Karpas-422 (cell line): ENCODE measurements at regions not wholly inside any gene's neighbourhood (a gene's known extent, or its start where the extent isn't known, plus 50 kb on each side); places are given as distances from the start of the nearest gene placed in this dataset.
"Not testable (repeated sequence)": the region's sequence is repeated elsewhere in the genome, so short reads cannot be mapped to it uniquely, and the experiment has no call there.

Source experiments
- DNase-seq: peaks from one replicate; pipeline ENCODE4 v3.0.0-alpha.2; 2015
- H2AFZ ChIP-seq: fragments of 200-600 bp; sonication (generic); 2 replicates; pipeline ENCODE4 v1.6.1; 2014; ENCODE audit warnings: antibody characterized with exemption, low read length, mixed read lengths
- H3K27ac ChIP-seq: fragments of 200-600 bp; sonication (generic); 2 replicates; pipeline ENCODE4 v1.5.1; 2014; ENCODE audit warnings: mild to moderate bottlenecking, low read length, moderate library complexity
- H3K27me3 ChIP-seq: fragments of 200-600 bp; sonication (generic); 2 replicates; pipeline ENCODE4 v1.6.1; 2014; ENCODE audit warnings: low read length, mixed read lengths
- H3K36me3 ChIP-seq: fragments of 200-600 bp; sonication (generic); 2 replicates; pipeline ENCODE4 v1.6.1; 2014; ENCODE audit warnings: low read length, mixed read lengths; ENCODE audit not compliant: insufficient read depth
- H3K4me1 ChIP-seq: fragments of 200-600 bp; sonication (generic); 2 replicates; pipeline ENCODE4 v1.6.1; 2014; ENCODE audit warnings: mild to moderate bottlenecking, low read length, mixed read lengths
- H3K4me2 ChIP-seq: fragments of 200-600 bp; sonication (generic); 2 replicates; pipeline ENCODE4 v1.6.1; 2014; ENCODE audit warnings: low read length, low read depth, mild to moderate bottlenecking; ENCODE audit not compliant: poor library complexity, severe bottlenecking
- H3K4me3 ChIP-seq: fragments of 200-600 bp; sonication (generic); 2 replicates; pipeline ENCODE4 v1.5.1; 2014; ENCODE audit warnings: mild to moderate bottlenecking, antibody characterized with exemption, low read length, mixed read lengths
- H3K79me2 ChIP-seq: fragments of 200-600 bp; sonication (generic); 2 replicates; pipeline ENCODE4 v1.6.1; 2014; ENCODE audit warnings: mild to moderate bottlenecking, low read length, mixed read lengths
- H3K9ac ChIP-seq: fragments of 200-600 bp; sonication (generic); 2 replicates; pipeline ENCODE4 v1.6.0; 2014; ENCODE audit warnings: low read length
- H3K9me2 ChIP-seq: fragments of 200-600 bp; sonication (generic), shearing (Covaris generic); replicated peaks from 2 replicates; pipeline ENCODE4 v1.6.0; 2014; ENCODE audit warnings: mild to moderate bottlenecking, low read length, moderate library complexity; ENCODE audit not compliant: insufficient read depth
- H3K9me3 ChIP-seq: fragments of 300-700, 200-600 bp; sonication (generic); 2 replicates; pipeline ENCODE4 v1.6.1; 2014; ENCODE audit warnings: low read length, mixed read lengths
- H4K20me1 ChIP-seq: fragments of 200-600 bp; sonication (generic); 2 replicates; pipeline ENCODE4 v1.6.1; 2014; ENCODE audit warnings: mild to moderate bottlenecking, antibody characterized with exemption, low read length, low read depth; ENCODE audit not compliant: insufficient read depth

- H3K79me2 ChIP-seq: no peaks in the 10 kb centered on the region
- H3K4me1 ChIP-seq: no peaks in the 10 kb centered on the region
- H4K20me1 ChIP-seq: no peaks in the 10 kb centered on the region
- no peaks in the 10 kb centered on the region for H3K9me3 ChIP-seq
- H3K36me3 ChIP-seq: no peaks in the 10 kb centered on the region
- no peak for DNase-seq
- H2AFZ ChIP-seq: no peak overlapping the region
- no peak overlapping the region for H3K9ac ChIP-seq
- H3K27ac ChIP-seq: no peak overlapping the region
- H3K9me2 ChIP-seq: no peaks in the 10 kb centered on the region
- H3K27me3 ChIP-seq: no peaks in the 10 kb centered on the region
- H3K4me2 ChIP-seq: no peak overlapping the region
- H3K4me3 ChIP-seq: no peak overlapping the region
These were observed 309.4 kb downstream of the RPS24 start for GRCh38 chr10:78342827-78343653.

- not testable (repeated sequence) for H3K4me2 ChIP-seq, H3K27me3 ChIP-seq, H4K20me1 ChIP-seq, H3K36me3 ChIP-seq, H3K9me2 ChIP-seq, H3K4me1 ChIP-seq, H3K27ac ChIP-seq, DNase-seq, H3K4me3 ChIP-seq, H3K9ac ChIP-seq, H2AFZ ChIP-seq, H3K9me3 ChIP-seq, H3K79me2 ChIP-seq
These were observed 310.6 kb downstream of the RPS24 start for GRCh38 chr10:78344257-78344656.

- H4K20me1 ChIP-seq, H3K9ac ChIP-seq, H2AFZ ChIP-seq, H3K79me2 ChIP-seq, H3K27ac ChIP-seq, DNase-seq, H3K4me2 ChIP-seq, H3K4me3 ChIP-seq, H3K4me1 ChIP-seq, H3K9me2 ChIP-seq, H3K9me3 ChIP-seq, H3K27me3 ChIP-seq, H3K36me3 ChIP-seq: not testable (repeated sequence)
These were observed 311.9 kb downstream of the RPS24 start for GRCh38 chr10:78345515-78345914.

GRCh38 chr10:78346721-78347120 is 313.1 kb downstream of the RPS24 start:
- no peak overlapping the region for H3K9ac ChIP-seq
- H3K27me3 ChIP-seq: no peaks in the 10 kb centered on the region
- H3K4me2 ChIP-seq: no peak overlapping the region
- H2AFZ ChIP-seq: no peak overlapping the region
- H3K4me3 ChIP-seq: no peak overlapping the region
- H3K9me3 ChIP-seq: no peaks in the 10 kb centered on the region
- no peaks in the 10 kb centered on the region for H4K20me1 ChIP-seq
- H3K79me2 ChIP-seq: no peaks in the 10 kb centered on the region
- H3K27ac ChIP-seq: no peak overlapping the region
- DNase-seq: no peak
- H3K9me2 ChIP-seq: no peaks in the 10 kb centered on the region
- no peaks in the 10 kb centered on the region for H3K36me3 ChIP-seq
- H3K4me1 ChIP-seq: no peaks in the 10 kb centered on the region

- Histone ChIP-seq H3K4me3 (no peak overlapping the region), H3K9me3 (no peaks in the 10 kb centered on the region), H3K4me2 (no peak overlapping the region), H2AFZ (no peak overlapping the region), H3K4me1 (no peaks in the 10 kb centered on the region), H3K9me2 (no peaks in the 10 kb centered on the region), H3K27me3 (no peaks in the 10 kb centered on the region), H3K27ac (no peak overlapping the region), H3K36me3 (no peaks in the 10 kb centered on the region), H3K9ac (no peak overlapping the region), H3K79me2 (no peaks in the 10 kb centered on the region), H4K20me1 (no peaks in the 10 kb centered on the region)
- no peak for DNase-seq
These were observed 314.9 kb downstream of the RPS24 start for GRCh38 chr10:78348411-78349164.

GRCh38 chr10:78349165-78349516 is 315.5 kb downstream of the RPS24 start:
- Histone ChIP-seq H3K36me3 (no peaks in the 10 kb centered on the region), H3K27me3 (no peaks in the 10 kb centered on the region), H2AFZ (no peak overlapping the region), H3K4me2 (no peak overlapping the region), H3K27ac (no peak overlapping the region), H3K9me3 (no peaks in the 10 kb centered on the region), H3K79me2 (no peaks in the 10 kb centered on the region), H3K4me1 (no peaks in the 10 kb centered on the region), H3K4me3 (no peak overlapping the region), H3K9ac (no peak overlapping the region), H3K9me2 (no peaks in the 10 kb centered on the region), H4K20me1 (no peaks in the 10 kb centered on the region)
- no peak for DNase-seq

- no peaks in the 10 kb centered on the region for H3K9me3 ChIP-seq
- no peaks in the 10 kb centered on the region for H3K79me2 ChIP-seq
- no peaks in the 10 kb centered on the region for H3K9me2 ChIP-seq
- no peak overlapping the region for H3K9ac ChIP-seq
- no peaks in the 10 kb centered on the region for H3K4me1 ChIP-seq
- H2AFZ ChIP-seq: no peak overlapping the region
- DNase-seq: no peak
- no peaks in the 10 kb centered on the region for H4K20me1 ChIP-seq
- no peaks in the 10 kb centered on the region for H3K27me3 ChIP-seq
- H3K36me3 ChIP-seq: no peaks in the 10 kb centered on the region
- H3K4me3 ChIP-seq: no peak overlapping the region
- H3K27ac ChIP-seq: no peak overlapping the region
- no peak overlapping the region for H3K4me2 ChIP-seq
These were observed 316.4 kb downstream of the RPS24 start for GRCh38 chr10:78349911-78350663.

GRCh38 chr10:78351283-78351682 is 317.6 kb downstream of the RPS24 start:
- no peak for DNase-seq
- no peaks in the 10 kb centered on the region for H3K9me2 ChIP-seq
- no peak overlapping the region for H3K27ac ChIP-seq
- no peaks in the 10 kb centered on the region for H3K79me2 ChIP-seq
- H3K4me1 ChIP-seq: no peaks in the 10 kb centered on the region
- H3K4me3 ChIP-seq: no peak overlapping the region
- no peak overlapping the region for H3K9ac ChIP-seq
- H4K20me1 ChIP-seq: no peaks in the 10 kb centered on the region
- H3K36me3 ChIP-seq: no peaks in the 10 kb centered on the region
- no peaks in the 10 kb centered on the region for H3K27me3 ChIP-seq
- no peak overlapping the region for H3K4me2 ChIP-seq
- no peak overlapping the region for H2AFZ ChIP-seq
- no peaks in the 10 kb centered on the region for H3K9me3 ChIP-seq
